ENCODE measurements at regions not wholly inside any gene's neighbourhood (a gene's known extent, or its start where the extent isn't known, plus 50 kb on each side); places are given as distances from the start of the nearest gene placed in this dataset.

DNA sequence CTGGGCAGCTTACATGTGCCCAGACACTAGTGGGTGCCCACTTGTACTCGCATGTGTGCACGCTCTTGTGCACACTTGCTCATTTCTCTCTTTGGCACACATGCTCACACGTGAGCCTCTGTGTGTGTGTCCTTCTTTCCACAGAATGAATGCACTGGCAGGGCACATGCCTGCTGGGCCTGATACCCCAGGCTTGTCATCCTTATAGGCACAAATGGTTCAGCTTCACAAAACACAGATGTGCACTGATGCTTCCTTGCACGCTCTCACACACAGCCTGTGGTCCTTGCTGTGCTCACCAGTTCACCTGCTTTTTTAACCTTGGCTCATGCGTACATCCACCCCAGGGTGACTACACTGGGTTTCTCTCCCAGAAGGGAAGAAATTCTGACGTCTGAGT is 174.8 kb downstream of the BUD13 start:
- 87% methylated on average over 6 of the region's 6 CpGs for WGBS
- no peak overlapping the region for H3K4me3 ChIP-seq
- no peak for DNase-seq (ENCODE audit: low spot score)
- H3K4me1 ChIP-seq (replicated peaks): no peaks in the 10 kb centered on the region
- no peaks in the 10 kb centered on the region for H3K27me3 ChIP-seq (replicated peaks; ENCODE audit: insufficient read depth)
- no peaks in the 10 kb centered on the region for H3K9me3 ChIP-seq
- H3K36me3 ChIP-seq: no peaks in the 10 kb centered on the region
- intact Hi-C loops (cut with DNase I): no loop called here
- H3K27ac ChIP-seq: no peak overlapping the region
- TF ChIP-seq POLR2A (IDR thresholded peaks at IDR 0.05): no peak
- TF ChIP-seq, protein P1, sequence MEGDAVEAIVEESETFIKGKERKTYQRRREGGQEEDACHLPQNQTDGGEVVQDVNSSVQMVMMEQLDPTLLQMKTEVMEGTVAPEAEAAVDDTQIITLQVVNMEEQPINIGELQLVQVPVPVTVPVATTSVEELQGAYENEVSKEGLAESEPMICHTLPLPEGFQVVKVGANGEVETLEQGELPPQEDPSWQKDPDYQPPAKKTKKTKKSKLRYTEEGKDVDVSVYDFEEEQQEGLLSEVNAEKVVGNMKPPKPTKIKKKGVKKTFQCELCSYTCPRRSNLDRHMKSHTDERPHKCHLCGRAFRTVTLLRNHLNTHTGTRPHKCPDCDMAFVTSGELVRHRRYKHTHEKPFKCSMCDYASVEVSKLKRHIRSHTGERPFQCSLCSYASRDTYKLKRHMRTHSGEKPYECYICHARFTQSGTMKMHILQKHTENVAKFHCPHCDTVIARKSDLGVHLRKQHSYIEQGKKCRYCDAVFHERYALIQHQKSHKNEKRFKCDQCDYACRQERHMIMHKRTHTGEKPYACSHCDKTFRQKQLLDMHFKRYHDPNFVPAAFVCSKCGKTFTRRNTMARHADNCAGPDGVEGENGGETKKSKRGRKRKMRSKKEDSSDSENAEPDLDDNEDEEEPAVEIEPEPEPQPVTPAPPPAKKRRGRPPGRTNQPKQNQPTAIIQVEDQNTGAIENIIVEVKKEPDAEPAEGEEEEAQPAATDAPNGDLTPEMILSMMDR (IDR thresholded peaks at IDR 0.05): no peak
- TF ChIP-seq POLR2AphosphoS5 (IDR thresholded peaks at IDR 0.05): no peak

DNA sequence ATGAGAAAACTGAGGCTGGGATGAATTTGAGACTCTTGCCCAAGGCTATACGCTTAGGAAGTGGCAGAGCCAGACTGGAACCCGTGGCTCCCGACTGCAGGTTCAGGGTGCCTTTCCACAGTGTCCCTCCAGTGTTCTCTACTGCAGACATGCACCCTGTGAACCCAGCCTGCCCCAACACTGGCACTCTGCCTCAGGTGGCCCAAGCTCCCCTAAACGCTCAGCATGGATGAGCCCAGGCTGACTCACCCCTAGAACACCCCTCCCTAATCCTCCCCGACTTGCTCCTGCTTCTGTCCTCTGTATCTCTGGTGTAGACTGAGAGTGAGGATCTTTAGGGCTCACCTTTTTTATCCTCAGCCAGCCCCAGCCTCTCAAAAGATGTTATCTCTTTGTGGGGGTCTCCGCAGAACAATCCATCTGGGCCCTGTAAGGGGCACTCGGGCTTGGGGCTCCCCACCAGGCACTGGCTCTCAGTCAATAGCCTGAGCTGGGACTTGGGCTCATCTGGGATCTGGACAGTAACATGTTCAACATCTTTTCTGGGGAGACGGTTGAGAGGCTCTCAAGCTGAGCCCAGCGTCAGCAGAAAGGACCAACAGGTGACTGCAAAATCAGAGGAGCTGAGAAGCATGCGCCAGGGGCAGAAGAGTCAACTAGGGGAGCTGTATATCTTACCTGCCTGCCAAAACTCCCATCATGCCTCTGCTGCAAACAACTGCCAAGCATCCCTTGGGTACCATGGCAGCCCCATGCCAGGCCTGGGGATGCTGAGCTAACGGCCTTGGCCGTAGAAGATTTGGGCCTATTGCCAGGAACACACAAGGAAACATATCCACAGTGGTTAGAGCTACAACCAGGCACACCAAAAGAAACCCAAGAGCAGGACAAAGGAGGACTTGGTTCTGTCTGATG is 176.2 kb downstream of the BUD13 start:
- H3K27me3 ChIP-seq (replicated peaks; ENCODE audit: insufficient read depth): no peaks in the 10 kb centered on the region
- no peak overlapping the region for H3K4me3 ChIP-seq
- H3K9me3 ChIP-seq: no peaks in the 10 kb centered on the region
- TF ChIP-seq, protein P1 (IDR thresholded peaks at IDR 0.05): no peak
- no peak for TF ChIP-seq POLR2A (IDR thresholded peaks at IDR 0.05)
- no peak for TF ChIP-seq POLR2AphosphoS5 (IDR thresholded peaks at IDR 0.05)
- no peak for DNase-seq (ENCODE audit: low spot score)
- WGBS: 66% methylated on average over 12 of the region's 12 CpGs
- H3K36me3 ChIP-seq: no peaks in the 10 kb centered on the region
- no peaks in the 10 kb centered on the region for H3K4me1 ChIP-seq (replicated peaks)
- intact Hi-C loops (cut with DNase I): no loop called here
- H3K27ac ChIP-seq: no peak overlapping the region

DNA sequence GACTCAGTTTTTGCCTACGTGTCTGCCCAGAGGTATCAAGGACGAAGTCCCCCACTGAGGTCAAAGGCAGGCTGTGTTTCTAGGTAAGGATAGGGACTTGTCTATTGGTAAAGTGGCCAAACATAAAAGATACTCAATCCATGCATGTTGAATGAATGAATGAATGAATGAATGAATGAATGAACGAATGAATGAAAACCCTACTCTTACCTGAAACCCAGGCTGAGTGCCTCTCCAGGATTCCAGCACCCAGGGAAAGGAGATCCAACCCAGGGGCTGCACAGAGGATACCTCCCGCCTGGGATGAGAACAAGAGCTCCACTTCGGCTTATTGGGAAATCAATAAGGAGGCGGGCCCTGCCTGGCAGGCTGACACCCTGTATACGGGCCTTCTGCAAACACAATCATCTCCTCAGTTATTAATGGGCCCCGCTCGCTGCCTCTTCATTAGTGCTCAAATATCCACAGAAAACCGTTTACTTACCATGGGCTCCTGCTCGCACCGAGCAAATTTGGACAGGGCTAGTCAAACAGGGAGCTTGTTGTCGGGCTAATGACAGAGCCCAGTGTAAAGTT is 177.4 kb downstream of the BUD13 start:
- Histone ChIP-seq H3K4me1 (replicated peaks) (no peaks in the 10 kb centered on the region), H3K4me3 (no peak overlapping the region), H3K27me3 (replicated peaks; ENCODE audit: insufficient read depth) (no peaks in the 10 kb centered on the region), H3K27ac (no peak overlapping the region), H3K9me3 (no peaks in the 10 kb centered on the region), H3K36me3 (no peaks in the 10 kb centered on the region)
- intact Hi-C loops (cut with DNase I): no loop called here
- DNase-seq (ENCODE audit: low spot score): no peak
- TF ChIP-seq POLR2AphosphoS5 (IDR thresholded peaks at IDR 0.05): no peak
- no peak for TF ChIP-seq POLR2A (IDR thresholded peaks at IDR 0.05)
- TF ChIP-seq, protein P1 (IDR thresholded peaks at IDR 0.05): no peak
- 53% methylated on average over 13 of the region's 13 CpGs for WGBS

DNA sequence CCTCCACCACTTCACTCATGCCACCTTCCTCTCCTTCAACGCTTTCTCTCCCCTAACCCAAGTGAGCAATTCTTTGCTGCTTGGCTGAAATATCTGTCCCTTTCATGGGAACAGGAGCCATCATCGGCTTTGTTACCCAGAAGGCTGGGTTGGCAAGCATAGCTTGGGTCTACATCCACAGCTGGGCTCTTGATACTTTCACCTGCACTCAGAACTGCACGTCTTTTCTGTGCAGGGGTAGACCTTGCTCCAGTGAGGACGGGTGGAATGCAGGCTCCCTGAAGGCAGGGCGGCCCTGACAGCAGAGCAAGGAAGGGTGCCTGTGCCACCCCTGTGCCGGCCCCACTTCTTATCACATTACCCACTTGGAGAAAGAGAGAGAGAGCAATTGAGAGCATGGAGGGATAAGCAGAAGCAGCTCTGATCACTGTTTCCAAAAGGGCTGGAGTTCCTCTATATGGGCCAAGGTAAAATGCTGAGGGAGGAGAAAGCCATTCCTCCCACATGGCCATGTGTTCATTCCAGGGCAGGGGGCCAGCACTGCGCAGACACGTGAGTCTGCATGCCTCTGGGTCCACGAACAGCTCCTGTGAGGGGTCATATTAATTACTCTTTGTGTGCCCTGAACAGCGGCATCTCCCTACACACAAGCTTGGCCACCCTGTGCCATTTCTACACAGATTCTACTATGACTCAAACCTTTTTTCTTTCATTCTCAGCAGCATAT is 181.8 kb downstream of the BUD13 start:
- no peak for DNase-seq (ENCODE audit: low spot score)
- TF ChIP-seq, protein P1 (IDR thresholded peaks at IDR 0.05): no peak
- no peaks in the 10 kb centered on the region for H3K9me3 ChIP-seq
- intact Hi-C loops (cut with DNase I): no loop called here
- H3K36me3 ChIP-seq: no peaks in the 10 kb centered on the region
- WGBS: 71% methylated on average over 10 of the region's 10 CpGs
- no peak overlapping the region for H3K4me3 ChIP-seq
- no peak overlapping the region for H3K27ac ChIP-seq
- no peaks in the 10 kb centered on the region for H3K27me3 ChIP-seq (replicated peaks; ENCODE audit: insufficient read depth)
- H3K4me1 ChIP-seq (replicated peaks): no peaks in the 10 kb centered on the region

All from prostate gland (tissue), 2 donors.